ENCODE measurements at regions not wholly inside any gene's neighbourhood (a gene's known extent, or its start where the extent isn't known, plus 50 kb on each side); places are given as distances from the start of the nearest gene placed in this dataset.

GRCh38 chr2:126822115-126822514, 76.6 kb upstream of the TEX51 start:
- H3K9me3 ChIP-seq (ENCODE audit: low read length) = no peaks in the 10 kb centered on the region
- TF ChIP-seq CTCF (conservative IDR thresholded peaks at IDR 0.05; ENCODE audit: low read length) (no peak), EZH2phosphoT487 (IDR thresholded peaks at IDR 0.05; ENCODE audit: borderline replicate concordance, low read depth, low read length) (no peak)
- no peaks in the 10 kb centered on the region for H3K79me2 ChIP-seq (ENCODE audit: insufficient read depth, low read depth, low read length)
- CTCF ChIA-PET (ENCODE audit: unreplicated experiment) = no interaction called here
- no peak overlapping the region for H2AFZ ChIP-seq (ENCODE audit: low read length)
- no peaks in the 10 kb centered on the region for H3K36me3 ChIP-seq (ENCODE audit: insufficient read depth, low read length)
- no peak overlapping the region for H3K4me2 ChIP-seq (ENCODE audit: low read length)
- intact Hi-C loops (cut with micrococcal nuclease; ENCODE audit: unreplicated experiment) = no loop called here
- H4K20me1 ChIP-seq (ENCODE audit: insufficient read depth, low read length) = no peaks in the 10 kb centered on the region
- no peak overlapping the region for H3K4me3 ChIP-seq (ENCODE audit: low read depth, low read length, poor library complexity, severe bottlenecking)
- DNase-seq (ENCODE audit: low spot score) = no peak
- H3K9me2 ChIP-seq (ENCODE audit: insufficient read depth, low read length) = no peaks in the 10 kb centered on the region
- no TSS peak for BruUV-seq (replicated peaks)
- POLR2A ChIA-PET = interaction anchor here (0.6 kb wide), 1 partner anchor 536 kb away, joined by 4 read pairs; no protein-coding TSS in a partner anchor
- no peak overlapping the region for H3K27ac ChIP-seq (ENCODE audit: low read depth, low read length, poor library complexity, severe bottlenecking)
- no peaks in the 10 kb centered on the region for H3K4me1 ChIP-seq (ENCODE audit: insufficient read depth, low read length, poor library complexity, severe bottlenecking)

GRCh38 chr2:126822921-126823320, 75.8 kb upstream of the TEX51 start:
- no peaks in the 10 kb centered on the region for H3K79me2 ChIP-seq (ENCODE audit: insufficient read depth, low read depth, low read length)
- H3K9me3 ChIP-seq (ENCODE audit: low read length) = no peaks in the 10 kb centered on the region
- H3K4me1 ChIP-seq (ENCODE audit: insufficient read depth, low read length, poor library complexity, severe bottlenecking) = no peaks in the 10 kb centered on the region
- intact Hi-C loops (cut with micrococcal nuclease; ENCODE audit: unreplicated experiment) = no loop called here
- H4K20me1 ChIP-seq (ENCODE audit: insufficient read depth, low read length) = no peaks in the 10 kb centered on the region
- no peak overlapping the region for H2AFZ ChIP-seq (ENCODE audit: low read length)
- POLR2A ChIA-PET = interaction anchor here (0.7 kb wide), 1 partner anchor 1797 kb away, joined by 3 read pairs; no protein-coding TSS in a partner anchor
- H3K9me2 ChIP-seq (ENCODE audit: insufficient read depth, low read length) = no peaks in the 10 kb centered on the region
- H3K36me3 ChIP-seq (ENCODE audit: insufficient read depth, low read length) = no peaks in the 10 kb centered on the region
- no peak for DNase-seq (ENCODE audit: low spot score)
- no peak overlapping the region for H3K27ac ChIP-seq (ENCODE audit: low read depth, low read length, poor library complexity, severe bottlenecking)
- H3K4me2 ChIP-seq (ENCODE audit: low read length) = no peak overlapping the region
- no peak for TF ChIP-seq EZH2phosphoT487 (IDR thresholded peaks at IDR 0.05; ENCODE audit: borderline replicate concordance, low read depth, low read length)
- no peak for TF ChIP-seq CTCF (conservative IDR thresholded peaks at IDR 0.05; ENCODE audit: low read length)
- CTCF ChIA-PET (ENCODE audit: unreplicated experiment) = no interaction called here
- no TSS peak for BruUV-seq (replicated peaks)
- H3K4me3 ChIP-seq (ENCODE audit: low read depth, low read length, poor library complexity, severe bottlenecking) = no peak overlapping the region

GRCh38 chr2:126823951-126824350, 74.7 kb upstream of the TEX51 start:
- H3K4me2 ChIP-seq (ENCODE audit: low read length) = no peak overlapping the region
- BruUV-seq (replicated peaks) = no TSS peak
- CTCF ChIA-PET (ENCODE audit: unreplicated experiment) = no interaction called here
- H3K27ac ChIP-seq (ENCODE audit: low read depth, low read length, poor library complexity, severe bottlenecking) = no peak overlapping the region
- no peaks in the 10 kb centered on the region for H3K9me2 ChIP-seq (ENCODE audit: insufficient read depth, low read length)
- no peaks in the 10 kb centered on the region for H3K9me3 ChIP-seq (ENCODE audit: low read length)
- no peaks in the 10 kb centered on the region for H4K20me1 ChIP-seq (ENCODE audit: insufficient read depth, low read length)
- POLR2A ChIA-PET = no interaction called here
- TF ChIP-seq CTCF (conservative IDR thresholded peaks at IDR 0.05; ENCODE audit: low read length) (no peak), EZH2phosphoT487 (IDR thresholded peaks at IDR 0.05; ENCODE audit: borderline replicate concordance, low read depth, low read length) (no peak)
- intact Hi-C loops (cut with micrococcal nuclease; ENCODE audit: unreplicated experiment) = no loop called here
- no peak for DNase-seq (ENCODE audit: low spot score)
- H3K36me3 ChIP-seq (ENCODE audit: insufficient read depth, low read length) = no peaks in the 10 kb centered on the region
- H3K4me3 ChIP-seq (ENCODE audit: low read depth, low read length, poor library complexity, severe bottlenecking) = no peak overlapping the region
- no peak overlapping the region for H2AFZ ChIP-seq (ENCODE audit: low read length)
- H3K79me2 ChIP-seq (ENCODE audit: insufficient read depth, low read depth, low read length) = no peaks in the 10 kb centered on the region
- no peaks in the 10 kb centered on the region for H3K4me1 ChIP-seq (ENCODE audit: insufficient read depth, low read length, poor library complexity, severe bottlenecking)

All from OCI-LY7 (cell line).